Activated T-cell treated with anti-CD3 and anti-CD28 coated beads, Interleukin-2, amount 50 U/mL, for 4 hours (primary cell): ENCODE measurements at regions not wholly inside any gene's neighbourhood (a gene's known extent, or its start where the extent isn't known, plus 50 kb on each side); places are given as distances from the start of the nearest gene placed in this dataset.
"Not testable (repeated sequence)": the region's sequence is repeated elsewhere in the genome, so short reads cannot be mapped to it uniquely, and the experiment has no call there.

ENCODE experiments used
- ATAC-seq, 2 donors: fragments of 200-7000 bp; cut with Tn5 transposase; one replicate each; pipeline ENCODE4 v1.10.0; 2021
- DNase-seq: peaks from one replicate; pipeline ENCODE4 v3.0.0-alpha.2; 2020
- H3K27me3 Mint-ChIP-seq: one replicate; pipeline ENCODE4 v1.8.0; 2021; ENCODE audit warnings: low read depth, mixed read lengths
- H3K36me3 Mint-ChIP-seq: one replicate; pipeline ENCODE4 v1.8.0; 2022; ENCODE audit warnings: mixed read lengths; ENCODE audit not compliant: insufficient read depth
- H3K4me1 Mint-ChIP-seq: one replicate; pipeline ENCODE4 v1.8.0; 2021; ENCODE audit warnings: low read depth, mixed read lengths
- H3K4me3 Mint-ChIP-seq: one replicate; pipeline ENCODE4 v1.8.0; 2021; ENCODE audit warnings: mild to moderate bottlenecking, moderate library complexity, mixed read lengths
- H3K9me3 Mint-ChIP-seq: one replicate; pipeline ENCODE4 v1.8.0; 2021; ENCODE audit warnings: mixed read lengths

DNA sequence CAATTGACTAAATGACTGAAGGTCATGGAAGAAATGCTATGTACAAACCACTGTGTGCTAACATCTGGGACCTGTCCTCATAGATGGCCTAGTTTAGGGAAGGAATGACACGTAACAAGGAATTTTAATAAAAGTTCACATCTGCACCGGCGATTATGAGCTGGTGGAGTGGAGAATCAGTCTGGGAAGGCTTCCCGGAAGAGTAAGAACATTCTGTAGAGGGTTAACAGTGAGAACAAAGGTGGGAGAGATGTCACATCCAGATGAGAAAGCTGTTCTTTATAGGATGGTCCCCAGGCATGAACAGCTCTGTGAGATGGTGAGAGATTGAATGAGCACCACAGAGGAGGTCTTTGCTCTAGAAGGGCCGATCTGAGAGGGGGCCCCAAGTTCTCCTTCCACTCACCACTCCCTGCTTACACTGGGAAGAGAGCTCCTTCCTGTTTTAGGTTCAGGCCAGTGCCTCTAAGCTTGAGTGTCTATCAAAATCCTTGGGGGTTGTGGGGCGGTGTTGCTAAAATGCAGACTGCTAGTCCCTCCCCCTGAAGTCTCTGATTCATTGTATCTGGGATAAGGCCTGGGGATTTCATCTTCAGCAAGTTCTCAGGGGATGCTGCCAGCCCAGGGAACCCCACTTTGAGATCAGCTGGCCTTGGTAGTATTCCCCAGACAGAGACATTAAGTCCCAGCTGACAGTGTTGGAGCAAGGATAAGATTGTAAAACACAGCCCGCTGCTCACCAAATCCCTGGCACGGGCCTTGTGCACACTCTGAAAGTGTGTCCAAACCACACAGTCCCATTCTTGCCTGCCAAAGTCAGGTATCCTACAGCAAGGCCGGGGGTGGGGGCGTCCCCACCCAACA is 294.7 kb upstream of the MAF start:
- H3K4me1 Mint-ChIP-seq = no peaks in the 10 kb centered on the region
- no peak for DNase-seq
- no peak for ATAC-seq
- H3K4me3 Mint-ChIP-seq = no peak overlapping the region
- H3K36me3 Mint-ChIP-seq = no peaks in the 10 kb centered on the region
- H3K27me3 Mint-ChIP-seq = no peaks in the 10 kb centered on the region
- H3K9me3 Mint-ChIP-seq = no peaks in the 10 kb centered on the region

- no peak for ATAC-seq
- no peaks in the 10 kb centered on the region for H3K27me3 Mint-ChIP-seq
- DNase-seq = no peak
- H3K4me1 Mint-ChIP-seq = no peaks in the 10 kb centered on the region
- H3K4me3 Mint-ChIP-seq = no peak overlapping the region
- H3K36me3 Mint-ChIP-seq = no peaks in the 10 kb centered on the region
- H3K9me3 Mint-ChIP-seq = no peaks in the 10 kb centered on the region
Measured at GRCh38 chr16:79893445-79893844, 292.9 kb upstream of the MAF start.

DNA sequence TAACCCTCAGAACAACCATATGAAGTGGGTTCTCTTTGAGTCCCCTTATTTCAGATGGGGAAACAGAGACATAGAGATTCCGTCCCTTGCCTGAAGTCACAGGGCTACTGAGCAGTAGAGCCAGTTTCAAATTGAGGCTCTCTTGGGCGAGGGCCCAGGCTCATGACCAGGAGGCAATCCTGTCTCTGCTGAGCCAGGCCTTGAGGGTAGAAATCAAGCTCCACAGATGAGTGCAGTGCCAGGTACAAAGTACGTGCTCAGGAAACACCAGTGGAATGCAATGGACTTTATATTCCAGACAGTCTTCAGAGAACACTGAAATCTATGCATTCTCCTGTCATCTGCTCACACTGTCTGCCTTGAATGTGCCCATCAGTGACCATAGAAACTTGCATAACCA is 291.7 kb upstream of the MAF start:
- H3K36me3 Mint-ChIP-seq = no peaks in the 10 kb centered on the region
- ATAC-seq = no peak
- no peaks in the 10 kb centered on the region for H3K4me1 Mint-ChIP-seq
- H3K4me3 Mint-ChIP-seq = no peak overlapping the region
- no peaks in the 10 kb centered on the region for H3K27me3 Mint-ChIP-seq
- no peaks in the 10 kb centered on the region for H3K9me3 Mint-ChIP-seq
- DNase-seq = no peak

- no peaks in the 10 kb centered on the region for H3K27me3 Mint-ChIP-seq
- H3K4me1 Mint-ChIP-seq = no peaks in the 10 kb centered on the region
- no peaks in the 10 kb centered on the region for H3K9me3 Mint-ChIP-seq
- H3K4me3 Mint-ChIP-seq = no peak overlapping the region
- ATAC-seq (no peak), DNase-seq (no peak)
- no peaks in the 10 kb centered on the region for H3K36me3 Mint-ChIP-seq
Measured at GRCh38 chr16:79891458-79891857, 290.9 kb upstream of the MAF start.

GRCh38 chr16:79887541-79888540 is 287.3 kb upstream of the MAF start:
- H3K27me3 Mint-ChIP-seq = no peaks in the 10 kb centered on the region
- no peak for DNase-seq
- H3K9me3 Mint-ChIP-seq = no peaks in the 10 kb centered on the region
- H3K4me3 Mint-ChIP-seq = no peak overlapping the region
- no peak for ATAC-seq
- peaks cover 4% of the 10 kb centered on the region for H3K4me1 Mint-ChIP-seq
- no peaks in the 10 kb centered on the region for H3K36me3 Mint-ChIP-seq

DNA sequence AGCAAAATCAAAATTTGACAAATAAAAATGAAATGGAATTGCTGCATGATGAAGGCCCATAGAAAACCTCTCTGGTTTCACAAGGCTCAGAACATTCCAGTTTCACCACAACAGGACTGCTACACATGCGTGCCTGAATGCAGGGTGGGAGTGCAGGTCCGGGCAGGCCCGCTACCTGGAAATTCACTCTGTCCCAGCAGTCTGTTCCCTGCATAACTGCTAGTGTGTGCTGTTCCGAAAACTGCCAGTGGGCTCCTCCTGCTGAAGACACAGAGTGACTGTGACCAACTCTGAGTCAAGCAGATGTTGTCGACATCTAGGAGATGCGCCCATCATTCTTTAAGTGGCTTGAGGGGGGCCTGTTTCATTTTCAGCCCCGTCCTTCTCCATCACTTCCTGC is 284.8 kb upstream of the MAF start:
- Mint-ChIP-seq H3K27me3 (no peaks in the 10 kb centered on the region), H3K9me3 (no peaks in the 10 kb centered on the region), H3K4me1 (peaks cover 4% of the 10 kb centered on the region), H3K36me3 (no peaks in the 10 kb centered on the region), H3K4me3 (no peak overlapping the region)
- DNase-seq (no peak), ATAC-seq (no peak)

DNA sequence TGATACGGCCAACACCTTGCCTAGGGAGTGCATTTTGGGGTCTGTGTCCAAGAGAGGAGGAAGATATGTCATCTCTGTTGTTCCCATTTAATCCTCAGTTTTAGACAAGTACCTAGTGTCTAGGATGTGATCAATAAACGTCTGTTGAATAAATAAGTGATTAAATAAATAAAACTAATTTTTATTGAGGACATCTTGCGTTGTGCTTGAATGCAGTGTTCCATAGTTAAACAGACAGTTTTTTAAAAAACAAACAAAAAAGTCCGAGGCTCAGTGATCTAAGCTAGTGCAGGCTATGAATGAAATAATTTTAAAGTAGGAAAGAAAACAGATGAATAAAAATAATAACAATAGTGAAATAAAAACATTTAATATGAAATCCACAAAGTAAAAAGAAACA is 283.0 kb upstream of the MAF start:
- no peak for ATAC-seq
- Mint-ChIP-seq H3K4me3 (no peak overlapping the region), H3K4me1 (peaks cover 4% of the 10 kb centered on the region), H3K9me3 (no peaks in the 10 kb centered on the region), H3K36me3 (no peaks in the 10 kb centered on the region), H3K27me3 (no peaks in the 10 kb centered on the region)
- no peak for DNase-seq

GRCh38 chr16:79882340-79883005 is 281.9 kb upstream of the MAF start:
- H3K36me3 Mint-ChIP-seq = no peaks in the 10 kb centered on the region
- peaks cover 5% of the 10 kb centered on the region for H3K27me3 Mint-ChIP-seq
- no peaks in the 10 kb centered on the region for H3K9me3 Mint-ChIP-seq
- ATAC-seq (no peak), DNase-seq (no peak)
- no peak overlapping the region for H3K4me3 Mint-ChIP-seq
- H3K4me1 Mint-ChIP-seq = peaks cover 4% of the 10 kb centered on the region

DNA sequence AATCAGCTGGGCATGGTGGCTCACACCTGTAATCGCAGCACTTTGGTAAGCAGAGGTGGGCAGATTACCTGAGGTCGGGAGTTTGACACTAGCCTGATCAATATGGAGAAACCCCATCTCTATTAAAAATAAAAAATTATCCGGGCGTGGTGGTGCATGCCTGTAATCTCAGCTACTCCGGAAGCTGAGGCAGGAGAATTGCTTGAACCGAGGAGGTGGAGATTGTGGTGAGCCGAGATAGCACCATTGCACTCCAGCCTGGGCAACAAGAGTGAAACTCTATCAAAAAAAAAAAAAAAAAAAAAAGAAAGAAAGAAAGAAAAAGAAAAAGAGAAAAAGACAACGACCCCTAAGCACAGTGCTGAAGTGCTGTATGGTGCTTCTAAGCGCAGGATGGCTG is 280.6 kb upstream of the MAF start:
- not testable (repeated sequence) for H3K9me3 Mint-ChIP-seq, H3K36me3 Mint-ChIP-seq, DNase-seq, H3K4me3 Mint-ChIP-seq, H3K27me3 Mint-ChIP-seq, ATAC-seq, H3K4me1 Mint-ChIP-seq

- Mint-ChIP-seq H3K36me3 (no peaks in the 10 kb centered on the region), H3K4me3 (no peak overlapping the region), H3K4me1 (no peaks in the 10 kb centered on the region), H3K9me3 (no peaks in the 10 kb centered on the region), H3K27me3 (peaks cover 5% of the 10 kb centered on the region)
- DNase-seq = no peak
- ATAC-seq = no peak
Measured at GRCh38 chr16:79876332-79876730, 275.8 kb upstream of the MAF start.

GRCh38 chr16:79874391-79874790 is 273.9 kb upstream of the MAF start:
- no peaks in the 10 kb centered on the region for H3K4me1 Mint-ChIP-seq
- H3K4me3 Mint-ChIP-seq = no peak overlapping the region
- H3K27me3 Mint-ChIP-seq = peaks cover 5% of the 10 kb centered on the region
- no peaks in the 10 kb centered on the region for H3K9me3 Mint-ChIP-seq
- no peak for ATAC-seq
- no peak for DNase-seq
- no peaks in the 10 kb centered on the region for H3K36me3 Mint-ChIP-seq

DNA sequence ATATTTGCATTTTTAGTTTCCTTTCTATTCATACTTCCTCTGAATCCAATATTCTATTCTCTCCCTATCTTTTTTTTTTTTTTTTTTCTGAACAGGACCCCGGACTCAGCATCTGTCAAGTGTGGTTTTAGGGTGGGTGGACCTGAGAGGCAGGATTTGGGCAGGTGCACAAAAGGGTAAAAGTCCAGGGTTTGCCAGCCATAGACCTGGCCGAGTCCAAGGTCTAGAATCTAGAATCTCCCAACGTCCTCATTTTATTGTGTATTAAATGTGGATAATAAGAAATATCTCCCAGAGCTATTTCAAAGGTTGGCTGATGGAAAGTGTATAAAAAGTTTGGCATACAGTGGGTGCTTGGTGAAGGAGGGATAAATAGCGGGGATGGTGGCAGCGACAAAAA is 273.3 kb upstream of the MAF start:
- DNase-seq (no peak), ATAC-seq (no peak)
- Mint-ChIP-seq H3K9me3 (no peaks in the 10 kb centered on the region), H3K4me3 (no peak overlapping the region), H3K36me3 (no peaks in the 10 kb centered on the region), H3K4me1 (no peaks in the 10 kb centered on the region), H3K27me3 (peaks cover 5% of the 10 kb centered on the region)

- no peak for DNase-seq
- no peaks in the 10 kb centered on the region for H3K9me3 Mint-ChIP-seq
- no peaks in the 10 kb centered on the region for H3K4me1 Mint-ChIP-seq
- no peaks in the 10 kb centered on the region for H3K36me3 Mint-ChIP-seq
- no peak for ATAC-seq
- H3K4me3 Mint-ChIP-seq = no peak overlapping the region
- no peaks in the 10 kb centered on the region for H3K27me3 Mint-ChIP-seq
Measured at GRCh38 chr16:79871906-79872305, 271.4 kb upstream of the MAF start.
